GM12864 (cell line): ENCODE measurements at regions not wholly inside any gene's neighbourhood (a gene's known extent, or its start where the extent isn't known, plus 50 kb on each side); places are given as distances from the start of the nearest gene placed in this dataset.

Experiments used
- DNase-seq: peaks from one replicate; pipeline ENCODE4 v3.0.0-alpha.2; 2011; ENCODE audit warnings: low read depth
- H3K4me3 ChIP-seq: 2 replicates; pipeline ENCODE4 v1.5.1; 2011; ENCODE audit warnings: mild to moderate bottlenecking, low read depth, low read length, control low read depth
- TF ChIP-seq, protein P1 (sequence below): IDR thresholded peaks from 2 replicates; pipeline ENCODE4 v1.5.1; 2011; ENCODE audit warnings: low read depth, mild to moderate bottlenecking, moderate library complexity, low read length, control low read depth, inconsistent platforms; ENCODE audit errors: missing control alignments

GRCh38 chr2:118791483-118791882 is 56.0 kb downstream of the EN1 start:
- no peak overlapping the region for H3K4me3 ChIP-seq
- no peak for DNase-seq
- TF ChIP-seq, protein P1, sequence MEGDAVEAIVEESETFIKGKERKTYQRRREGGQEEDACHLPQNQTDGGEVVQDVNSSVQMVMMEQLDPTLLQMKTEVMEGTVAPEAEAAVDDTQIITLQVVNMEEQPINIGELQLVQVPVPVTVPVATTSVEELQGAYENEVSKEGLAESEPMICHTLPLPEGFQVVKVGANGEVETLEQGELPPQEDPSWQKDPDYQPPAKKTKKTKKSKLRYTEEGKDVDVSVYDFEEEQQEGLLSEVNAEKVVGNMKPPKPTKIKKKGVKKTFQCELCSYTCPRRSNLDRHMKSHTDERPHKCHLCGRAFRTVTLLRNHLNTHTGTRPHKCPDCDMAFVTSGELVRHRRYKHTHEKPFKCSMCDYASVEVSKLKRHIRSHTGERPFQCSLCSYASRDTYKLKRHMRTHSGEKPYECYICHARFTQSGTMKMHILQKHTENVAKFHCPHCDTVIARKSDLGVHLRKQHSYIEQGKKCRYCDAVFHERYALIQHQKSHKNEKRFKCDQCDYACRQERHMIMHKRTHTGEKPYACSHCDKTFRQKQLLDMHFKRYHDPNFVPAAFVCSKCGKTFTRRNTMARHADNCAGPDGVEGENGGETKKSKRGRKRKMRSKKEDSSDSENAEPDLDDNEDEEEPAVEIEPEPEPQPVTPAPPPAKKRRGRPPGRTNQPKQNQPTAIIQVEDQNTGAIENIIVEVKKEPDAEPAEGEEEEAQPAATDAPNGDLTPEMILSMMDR, result no peak

DNA sequence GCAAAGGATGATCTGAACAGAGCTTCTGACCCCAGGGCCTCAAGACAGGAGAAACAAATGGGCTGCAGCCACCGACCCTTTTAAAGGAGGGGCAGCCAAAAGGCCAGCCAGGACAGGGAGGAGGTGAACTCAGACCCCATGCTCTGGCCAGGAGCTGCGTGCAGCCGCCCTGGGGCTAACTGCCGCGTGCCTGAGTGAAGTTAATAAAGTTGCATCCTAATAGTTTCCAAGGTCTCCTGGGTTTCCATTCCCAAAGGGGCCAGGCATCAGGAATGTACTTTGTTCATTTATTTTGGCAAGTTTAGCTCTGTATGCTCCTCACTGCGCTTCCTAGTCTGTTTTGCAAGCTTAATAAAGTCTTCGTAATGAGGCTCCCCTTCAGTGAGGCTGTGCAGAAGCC is 60.7 kb downstream of the EN1 start:
- no peak overlapping the region for H3K4me3 ChIP-seq
- TF ChIP-seq, protein P1, result no peak
- DNase-seq, result no peak

DNA sequence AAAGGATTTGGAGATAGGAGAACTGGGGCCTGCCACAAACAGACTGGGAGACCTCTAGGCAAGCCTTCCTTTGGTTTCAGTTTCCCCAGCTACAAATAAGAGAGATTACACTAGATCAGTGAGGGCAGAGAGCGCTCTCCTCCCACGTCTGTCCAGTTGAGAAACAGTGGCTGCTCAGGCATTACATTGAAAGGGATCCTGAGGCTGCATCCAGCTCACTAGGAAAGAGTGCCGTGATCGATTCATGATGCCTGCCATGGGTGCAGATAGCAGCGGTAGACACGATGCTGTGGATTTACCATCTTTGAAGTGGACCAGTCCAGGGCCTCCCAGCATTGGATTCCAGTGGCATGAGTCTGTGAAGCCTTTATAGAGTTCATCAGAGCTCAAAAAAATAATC is 62.6 kb downstream of the EN1 start:
- TF ChIP-seq, protein P1, result no peak
- no peak overlapping the region for H3K4me3 ChIP-seq
- DNase-seq, result no peak

DNA sequence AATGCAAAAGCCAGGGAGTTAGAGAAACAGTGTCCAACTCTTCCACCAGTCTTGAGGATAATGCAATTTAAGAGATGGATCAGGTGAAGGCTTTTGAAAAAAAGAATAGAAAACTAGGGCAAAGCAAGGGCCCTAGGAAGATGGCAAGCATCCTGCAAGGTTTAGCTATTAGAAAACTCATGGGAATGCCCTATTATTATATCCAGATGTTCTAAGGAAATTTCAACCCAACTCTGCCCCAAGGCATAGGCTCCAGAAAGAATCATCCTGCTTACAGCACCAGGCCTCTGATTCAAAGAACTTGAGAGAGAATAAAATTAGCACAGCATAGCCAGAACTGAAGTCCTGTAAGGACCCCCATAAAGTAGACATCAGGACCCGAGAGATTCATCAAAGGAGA is 68.1 kb downstream of the EN1 start:
- no peak overlapping the region for H3K4me3 ChIP-seq
- no peak for DNase-seq
- TF ChIP-seq, protein P1, result no peak

- TF ChIP-seq, protein P1, result no peak
- no peak for DNase-seq
- H3K4me3 ChIP-seq, result no peak overlapping the region
These were observed 72.9 kb downstream of the EN1 start for GRCh38 chr2:118774458-118775133.

DNA sequence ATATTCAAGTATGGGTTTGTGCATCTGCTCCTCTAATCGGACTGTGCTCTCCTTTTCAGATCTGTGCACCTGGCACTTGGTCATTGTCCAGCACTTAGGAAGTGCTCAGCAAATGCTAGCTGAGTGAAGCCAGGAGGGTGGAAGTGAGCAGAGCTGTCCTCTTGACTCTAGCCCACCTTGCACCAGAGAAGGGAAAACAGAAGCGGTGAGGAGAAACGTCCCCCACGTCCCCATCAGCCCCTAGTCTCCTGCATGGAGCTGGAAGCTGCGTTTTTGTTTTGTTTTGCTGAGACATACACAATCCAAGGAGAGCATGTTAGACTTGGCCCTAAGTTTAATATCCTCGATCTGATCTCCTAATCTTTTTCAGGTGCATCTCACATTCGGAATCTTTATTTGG is 73.6 kb downstream of the EN1 start:
- TF ChIP-seq, protein P1, result no peak
- H3K4me3 ChIP-seq, result no peak overlapping the region
- DNase-seq, result no peak
